ENCODE measurements at regions not wholly inside any gene's neighbourhood (a gene's known extent, or its start where the extent isn't known, plus 50 kb on each side); places are given as distances from the start of the nearest gene placed in this dataset.
"Not testable (repeated sequence)": the region's sequence is repeated elsewhere in the genome, so short reads cannot be mapped to it uniquely, and the experiment has no call there.

DNA sequence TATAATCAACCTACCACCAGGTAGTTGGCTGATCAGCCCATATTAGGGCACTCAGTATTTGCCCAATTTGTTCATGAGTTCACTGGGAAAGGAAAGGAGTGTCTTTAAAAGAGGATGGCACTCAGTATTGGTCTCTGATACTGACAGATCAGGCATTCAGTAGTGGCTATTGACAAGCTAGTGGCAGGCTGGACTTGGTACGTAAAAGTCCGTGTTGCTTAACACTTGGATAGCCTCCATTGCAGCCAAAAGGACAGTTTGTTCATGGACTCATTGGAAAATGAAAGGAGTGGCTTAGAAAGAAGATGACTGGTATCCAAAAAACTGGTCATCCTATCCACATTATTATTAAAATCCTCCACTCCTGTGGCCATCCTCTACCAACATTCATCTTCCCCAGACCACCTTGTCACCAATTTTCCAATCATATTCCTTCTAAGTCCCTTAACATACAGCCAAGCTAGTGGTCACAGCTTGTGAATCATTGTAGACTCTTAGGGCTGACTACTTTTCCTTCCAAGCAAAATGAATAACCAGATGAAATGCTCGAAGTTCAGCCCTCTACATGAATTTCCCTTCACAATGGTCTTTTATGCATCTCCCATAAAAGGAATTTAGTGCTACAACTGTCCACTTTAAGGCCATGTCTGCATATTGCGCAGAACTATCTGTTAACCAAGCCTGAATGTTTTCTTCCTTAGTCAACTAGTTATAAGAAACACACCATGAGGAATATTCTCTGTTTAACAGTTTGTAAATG lies 78.6 kb upstream of the MAGI2 start:
- no peak for TF ChIP-seq POLR2A (IDR thresholded peaks at IDR 0.05; ENCODE audit: low read length)
- no peak for TF ChIP-seq GATA1 (IDR thresholded peaks at IDR 0.05; ENCODE audit: low read depth, low read length)
- DNase-seq, result no peak

DNA sequence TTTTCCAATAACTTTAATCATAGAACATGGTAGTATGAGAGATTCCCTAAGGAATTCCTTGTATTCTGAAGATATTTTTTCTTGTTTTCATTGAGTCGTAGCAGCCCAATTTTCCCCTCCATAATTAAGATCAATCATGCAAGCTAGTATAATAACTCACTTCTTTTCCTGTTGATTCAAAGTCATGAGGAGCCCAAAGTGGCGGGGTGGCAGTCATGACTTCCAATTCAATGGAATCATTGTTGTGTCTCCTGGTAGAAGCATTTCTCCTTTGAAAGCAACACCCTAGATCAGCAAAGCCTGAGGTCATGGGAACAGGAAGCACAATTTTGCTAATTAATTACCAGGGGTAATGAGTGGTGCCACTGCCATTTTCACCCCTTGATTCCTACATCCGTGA lies 77.6 kb upstream of the MAGI2 start:
- no peak for TF ChIP-seq POLR2A (IDR thresholded peaks at IDR 0.05; ENCODE audit: low read length)
- DNase-seq, result no peak

DNA sequence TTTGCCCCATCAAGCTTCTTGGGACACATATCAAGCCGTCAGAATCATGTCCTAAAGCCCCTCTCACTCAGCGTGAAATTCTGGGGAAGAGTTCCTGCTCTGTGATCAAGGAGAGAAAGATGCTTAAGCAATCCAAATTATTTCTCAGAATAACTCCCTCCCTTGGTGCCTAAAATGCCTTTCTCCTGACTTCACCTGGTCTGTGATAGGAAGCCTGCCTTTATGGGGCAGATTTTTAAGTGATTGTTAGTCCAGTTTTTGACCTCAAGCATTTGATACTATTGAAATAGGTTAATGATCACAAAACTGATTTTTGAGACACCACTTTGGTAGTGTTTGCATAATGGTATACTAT lies 76.4 kb upstream of the MAGI2 start:
- DNase-seq, result no peak
- TF ChIP-seq POLR2A (IDR thresholded peaks at IDR 0.05; ENCODE audit: low read length), result no peak
- no peak for TF ChIP-seq GATA1 (IDR thresholded peaks at IDR 0.05; ENCODE audit: low read depth, low read length)

DNA sequence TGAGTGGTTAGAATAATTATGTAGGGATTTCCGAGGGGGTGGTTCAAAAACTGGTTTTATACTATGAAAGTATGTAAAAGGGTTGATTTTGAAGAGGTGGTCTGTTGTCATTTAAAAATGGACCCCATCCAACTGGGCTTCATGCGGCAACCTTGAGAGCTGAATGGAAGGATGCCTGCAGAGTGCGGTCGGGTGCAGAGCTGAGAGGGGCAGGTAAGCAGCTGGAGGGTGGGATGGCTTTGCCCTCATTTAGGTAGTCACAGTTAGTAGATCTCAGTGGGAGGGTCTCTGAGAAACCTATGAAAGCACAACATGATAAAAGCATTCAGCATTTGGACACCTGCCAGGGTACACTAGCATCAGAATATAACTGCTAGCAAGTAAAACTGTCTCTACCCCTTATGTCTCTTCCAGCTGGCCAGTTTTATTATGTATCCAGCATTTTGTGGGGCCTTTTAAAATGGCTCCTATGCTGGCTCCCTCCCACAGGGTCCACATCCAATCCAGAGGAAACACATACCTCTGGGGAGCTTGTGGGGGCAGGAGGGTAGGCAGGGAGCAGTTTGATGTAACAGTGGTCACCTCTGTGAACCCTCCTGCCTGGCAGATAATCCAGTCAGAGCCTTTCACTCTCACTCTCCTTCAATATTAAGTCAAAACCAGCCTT lies 75.9 kb upstream of the MAGI2 start:
- no peak for DNase-seq
- TF ChIP-seq GATA1 (IDR thresholded peaks at IDR 0.05; ENCODE audit: low read depth, low read length) (no peak), POLR2A (IDR thresholded peaks at IDR 0.05; ENCODE audit: low read length) (no peak)

DNA sequence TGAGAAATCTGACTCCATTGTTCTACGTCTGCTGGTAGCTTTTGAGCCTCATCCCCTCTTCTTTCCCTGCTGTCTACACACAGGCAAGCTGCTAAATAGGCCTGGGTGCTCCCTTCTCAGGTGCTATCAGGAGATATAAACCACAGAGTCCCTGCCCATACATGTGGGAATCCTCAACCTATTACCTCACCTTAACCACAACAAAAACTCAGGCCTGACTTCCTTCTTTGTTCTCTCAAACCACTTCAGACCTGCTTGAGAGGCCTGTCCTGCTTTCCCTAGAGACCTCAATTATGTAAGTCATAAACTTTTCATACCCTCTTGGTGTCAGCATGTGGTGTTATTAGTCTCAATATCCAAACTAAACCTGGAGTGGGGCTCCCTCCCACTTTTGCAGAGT lies 75.0 kb upstream of the MAGI2 start:
- no peak for DNase-seq
- TF ChIP-seq GATA1 (IDR thresholded peaks at IDR 0.05; ENCODE audit: low read depth, low read length) (no peak), POLR2A (IDR thresholded peaks at IDR 0.05; ENCODE audit: low read length) (no peak)

DNA sequence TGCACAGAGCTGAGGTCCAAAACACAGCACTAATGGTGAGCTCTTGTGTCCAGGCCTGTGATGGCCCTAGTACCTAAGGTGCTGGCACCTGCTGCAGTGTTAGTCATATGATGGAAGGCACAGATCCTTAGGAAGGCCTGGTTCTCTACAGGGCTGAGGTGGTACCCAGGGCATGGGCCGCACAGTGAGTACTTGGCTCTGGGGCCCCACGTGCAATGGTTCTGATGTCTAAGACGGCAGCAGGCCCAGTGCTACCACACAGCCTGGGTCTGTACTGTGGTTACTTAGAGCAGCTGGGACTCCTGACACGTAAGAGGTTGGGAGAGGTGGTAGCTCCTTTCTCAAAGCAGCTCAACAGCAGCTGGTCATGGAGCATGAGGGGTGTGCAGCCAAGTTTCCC lies 70.6 kb upstream of the MAGI2 start:
- TF ChIP-seq POLR2A (IDR thresholded peaks at IDR 0.05; ENCODE audit: low read length) (no peak), GATA1 (IDR thresholded peaks at IDR 0.05; ENCODE audit: low read depth, low read length) (no peak)
- DNase-seq, result no peak

DNA sequence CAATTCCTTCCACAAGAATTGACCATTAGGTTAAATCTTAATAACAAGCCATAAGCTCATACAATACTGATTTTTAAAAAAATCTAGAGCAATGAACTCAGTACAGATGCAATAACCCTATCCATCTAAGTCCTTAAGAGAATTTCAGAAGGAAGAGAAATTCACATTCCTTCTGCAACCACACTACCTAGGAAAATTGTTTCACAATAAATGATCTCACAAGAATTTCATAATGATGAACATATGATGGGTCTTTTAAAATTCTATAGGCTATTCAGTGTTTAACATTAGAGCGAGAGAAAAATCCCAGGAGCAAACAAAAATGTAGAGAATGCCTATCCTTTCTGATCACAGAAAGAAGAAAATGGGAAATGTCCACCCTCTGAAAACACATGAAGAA lies 70.0 kb upstream of the MAGI2 start:
- no peak for TF ChIP-seq POLR2A (IDR thresholded peaks at IDR 0.05; ENCODE audit: low read length)
- no peak for TF ChIP-seq GATA1 (IDR thresholded peaks at IDR 0.05; ENCODE audit: low read depth, low read length)
- DNase-seq, result no peak

DNA sequence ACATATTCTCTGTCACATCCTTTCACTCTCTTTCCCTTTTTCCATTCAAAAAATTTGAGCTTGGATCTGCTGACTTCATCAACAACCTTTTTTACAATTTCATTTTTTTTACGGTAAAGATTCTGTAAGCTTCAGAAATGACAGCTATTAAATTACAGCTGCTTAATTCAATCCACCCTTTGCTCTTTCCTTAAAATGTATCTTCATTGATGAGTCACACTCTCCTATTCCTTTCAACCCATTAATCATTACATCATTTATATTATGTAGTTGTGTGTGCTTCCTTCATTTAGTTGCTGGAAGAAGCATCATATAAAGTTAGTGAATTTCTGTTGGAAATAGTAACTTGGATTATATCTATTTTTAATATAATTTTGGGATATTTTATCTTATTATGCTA lies 67.1 kb upstream of the MAGI2 start:
- DNase-seq, result no peak
- TF ChIP-seq GATA1 (IDR thresholded peaks at IDR 0.05; ENCODE audit: low read depth, low read length), result no peak
- TF ChIP-seq POLR2A (IDR thresholded peaks at IDR 0.05; ENCODE audit: low read length), result no peak

DNA sequence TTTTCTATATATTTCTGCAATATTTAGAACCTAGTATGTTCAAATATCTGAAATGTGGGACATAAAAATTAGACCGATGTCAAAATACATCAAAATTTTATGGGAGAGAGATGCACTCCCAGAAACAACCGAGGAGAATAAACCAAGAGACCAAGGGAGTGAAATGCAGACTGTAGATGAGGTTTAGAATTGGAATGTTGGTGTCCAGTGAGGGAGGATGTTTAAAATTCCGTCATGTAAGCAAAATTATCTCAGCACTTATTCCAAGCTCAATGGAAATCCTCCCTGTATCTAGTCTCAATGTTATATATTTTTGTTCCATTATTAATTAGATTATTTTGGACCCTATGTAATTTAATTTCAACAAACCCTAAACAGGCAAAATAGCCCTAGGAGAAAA lies 61.9 kb upstream of the MAGI2 start:
- TF ChIP-seq POLR2A (IDR thresholded peaks at IDR 0.05; ENCODE audit: low read length) (no peak), GATA1 (IDR thresholded peaks at IDR 0.05; ENCODE audit: low read depth, low read length) (no peak)
- DNase-seq, result no peak

DNA sequence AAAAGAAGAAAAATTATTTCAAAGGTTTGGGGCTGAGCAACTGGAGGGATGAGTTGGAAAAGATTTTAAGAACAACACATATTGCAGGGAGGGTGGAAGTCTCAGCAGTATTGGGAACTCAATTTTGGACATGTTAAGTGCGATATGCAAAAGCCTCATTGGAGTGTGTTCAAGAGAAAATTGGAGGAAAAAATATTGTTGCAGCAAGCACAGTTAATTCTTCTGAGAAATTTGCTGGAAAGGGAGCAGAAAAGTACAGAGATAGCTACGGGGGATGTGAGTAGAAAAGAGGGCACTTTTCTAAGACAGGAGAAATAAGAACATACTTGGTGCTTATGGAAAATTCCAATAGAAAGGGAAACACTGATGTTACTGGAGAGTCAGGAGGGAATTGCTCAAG lies 59.8 kb upstream of the MAGI2 start:
- DNase-seq, result no peak
- TF ChIP-seq POLR2A (IDR thresholded peaks at IDR 0.05; ENCODE audit: low read length), result no peak
- no peak for TF ChIP-seq GATA1 (IDR thresholded peaks at IDR 0.05; ENCODE audit: low read depth, low read length)

DNA sequence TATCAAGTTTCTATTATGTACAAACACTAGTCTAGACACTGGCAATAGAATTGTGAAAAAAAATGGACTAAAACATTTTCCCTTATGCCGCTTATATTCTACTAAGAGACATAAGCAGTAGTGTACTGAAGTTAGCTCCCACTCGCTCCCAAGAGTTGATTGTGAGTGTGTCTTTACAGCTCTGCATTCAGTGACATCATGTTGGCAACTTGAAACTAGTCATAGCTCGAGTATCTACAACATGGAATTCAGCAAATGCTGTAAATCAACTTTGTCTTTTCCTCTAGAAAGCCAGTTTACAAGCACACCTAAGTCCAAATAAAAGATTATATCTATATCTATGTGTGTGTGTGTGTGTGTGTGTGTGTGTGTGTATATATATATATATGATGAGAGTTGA lies 58.8 kb upstream of the MAGI2 start:
- no peak for TF ChIP-seq POLR2A (IDR thresholded peaks at IDR 0.05; ENCODE audit: low read length)
- TF ChIP-seq GATA1 (IDR thresholded peaks at IDR 0.05; ENCODE audit: low read depth, low read length), result no peak
- DNase-seq, result no peak

DNA sequence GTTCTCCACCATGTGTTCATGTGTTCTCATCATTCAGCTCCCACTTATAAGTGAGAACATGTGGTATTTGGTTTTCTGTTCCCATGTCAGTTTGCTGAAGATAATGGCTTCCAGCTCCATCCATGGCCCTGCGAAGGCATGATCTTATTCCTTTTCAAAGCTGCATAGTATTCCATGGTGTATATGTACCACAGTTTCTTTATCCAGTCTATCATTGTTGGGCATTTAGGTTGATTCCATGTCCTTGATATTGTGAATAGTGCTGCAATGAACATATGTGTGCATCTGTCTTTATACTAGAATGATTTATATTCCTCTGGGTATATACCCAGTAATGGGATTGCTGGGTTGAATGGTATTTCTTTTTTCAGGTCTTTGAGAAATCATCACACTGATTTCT lies 57.6 kb upstream of the MAGI2 start:
- not testable (repeated sequence) for DNase-seq

DNA sequence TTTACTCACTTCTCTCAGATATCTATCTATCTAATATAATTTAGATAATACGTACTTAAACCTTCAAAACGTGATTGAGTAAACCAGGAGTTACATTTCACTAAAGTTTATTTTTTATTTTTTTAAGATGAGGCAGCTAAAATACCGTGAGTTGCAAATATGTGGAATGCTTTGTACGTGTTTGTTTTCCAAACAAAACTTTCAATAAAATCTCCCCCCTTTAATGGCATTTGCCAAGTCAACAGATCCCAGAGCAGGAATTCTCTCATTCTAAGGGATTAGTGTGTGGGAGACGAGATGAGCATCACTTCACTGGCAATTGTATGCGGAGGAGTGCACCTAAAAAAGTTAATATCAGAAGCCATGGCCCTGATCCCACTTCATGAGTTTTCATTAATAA lies 53.7 kb upstream of the MAGI2 start:
- TF ChIP-seq POLR2A (IDR thresholded peaks at IDR 0.05; ENCODE audit: low read length) (no peak), GATA1 (IDR thresholded peaks at IDR 0.05; ENCODE audit: low read depth, low read length) (no peak)
- no peak for DNase-seq

DNA sequence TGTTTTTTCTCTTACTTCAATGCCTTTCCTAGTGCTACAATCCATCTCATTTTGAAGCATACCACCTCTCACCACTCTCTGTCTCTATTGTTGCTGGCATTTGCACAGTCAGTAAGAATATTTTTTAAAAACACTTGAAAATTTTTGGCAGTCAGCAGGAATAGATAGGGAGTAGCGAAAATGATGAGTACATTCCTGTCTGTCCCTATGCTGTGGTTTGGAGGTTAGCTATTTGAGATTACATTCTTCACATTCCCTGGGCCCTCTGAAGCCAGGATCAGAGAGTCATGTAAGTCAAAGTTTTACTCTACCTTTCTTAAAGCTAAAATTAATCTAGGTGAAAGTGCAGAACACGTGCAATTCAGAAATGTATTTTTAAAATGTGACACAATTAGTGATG lies 53.0 kb upstream of the MAGI2 start:
- no peak for DNase-seq
- TF ChIP-seq GATA1 (IDR thresholded peaks at IDR 0.05; ENCODE audit: low read depth, low read length) (no peak), POLR2A (IDR thresholded peaks at IDR 0.05; ENCODE audit: low read length) (no peak)

DNA sequence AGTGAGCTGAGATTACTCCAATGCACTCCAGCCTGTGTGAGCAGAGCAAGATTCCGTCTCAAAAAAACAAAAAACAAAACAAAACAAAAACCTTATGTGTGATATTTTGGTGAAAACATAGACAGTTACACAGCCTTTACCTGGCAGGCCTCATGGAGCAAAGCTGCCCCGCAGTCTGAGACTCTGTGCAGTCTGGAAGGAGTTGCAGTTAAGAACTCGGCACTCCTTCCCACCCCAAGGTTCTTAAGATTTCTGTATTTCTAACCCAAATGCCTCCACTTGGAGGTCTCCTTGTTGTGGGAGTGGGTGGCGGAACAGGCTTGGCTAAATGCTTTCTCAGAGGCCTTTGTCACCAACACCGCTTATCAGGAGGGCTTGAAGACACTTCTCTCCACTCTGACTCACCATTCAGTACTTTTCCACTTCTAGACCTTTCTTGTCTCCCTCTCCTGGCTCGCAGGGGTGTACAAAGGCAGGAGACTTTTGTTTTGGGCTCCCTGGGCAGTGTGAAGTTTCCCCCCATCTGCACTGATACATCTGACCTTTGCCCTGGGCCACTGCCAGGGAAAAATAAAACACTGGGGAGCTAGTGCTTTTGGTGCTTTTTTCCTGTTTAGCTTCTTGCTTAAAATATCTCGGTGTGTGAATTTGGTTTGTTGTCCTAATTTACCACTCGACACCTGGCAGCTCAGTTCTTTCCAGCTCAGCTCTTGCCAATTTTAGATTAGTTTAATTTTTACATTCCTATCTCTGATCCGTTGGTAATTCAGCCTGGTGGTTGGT lies 51.3 kb upstream of the MAGI2 start:
- DNase-seq, result no peak
- TF ChIP-seq POLR2A (IDR thresholded peaks at IDR 0.05; ENCODE audit: low read length) (no peak), GATA1 (IDR thresholded peaks at IDR 0.05; ENCODE audit: low read depth, low read length) (no peak)
